ENCODE measurements at regions not wholly inside any gene's neighbourhood (a gene's known extent, or its start where the extent isn't known, plus 50 kb on each side); places are given as distances from the start of the nearest gene placed in this dataset.

DNA sequence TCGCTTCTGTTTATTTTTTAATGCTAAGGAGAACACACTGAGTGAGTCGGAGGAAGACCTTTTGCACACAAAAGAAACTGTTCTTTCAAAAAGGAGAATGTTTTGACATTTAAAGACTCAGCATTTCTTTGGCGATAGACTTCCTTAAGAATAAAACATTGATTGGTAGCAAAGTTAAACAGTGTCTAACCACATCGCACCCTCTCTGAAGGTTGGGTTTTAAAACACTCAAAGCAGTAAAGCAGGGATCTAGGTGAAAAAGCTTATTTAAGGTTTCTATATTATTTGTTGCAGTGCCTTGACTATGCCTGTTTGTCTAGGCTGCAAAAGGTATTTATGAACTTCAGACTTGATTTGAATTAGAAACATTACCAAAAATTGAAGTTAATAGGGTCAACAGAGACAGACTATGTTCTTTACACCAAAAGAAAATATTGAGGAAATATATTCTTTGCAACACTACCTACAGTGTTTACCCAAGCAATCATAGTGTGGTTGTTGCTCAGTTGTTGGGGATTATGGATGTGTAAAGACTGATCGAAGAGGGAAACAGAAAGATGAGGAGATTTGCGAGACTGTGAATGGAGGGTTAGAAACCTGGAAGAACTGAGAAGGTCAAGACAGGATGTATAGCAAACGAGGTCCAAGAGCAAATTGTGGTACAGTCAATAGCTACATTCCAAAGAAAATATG lies 297.8 kb upstream of the SLC39A10 start:
- Histone ChIP-seq H3K4me2 (ENCODE audit: low read length) (no peak overlapping the region), H3K36me3 (ENCODE audit: control insufficient read depth in 1 of 2, insufficient read depth in 2 of 2, low read length in 2 of 2) (no peaks in the 10 kb centered on the region), H4K20me1 (ENCODE audit: insufficient read depth) (no peaks in the 10 kb centered on the region), H3K79me2 (ENCODE audit: insufficient read depth, low read length) (no peaks in the 10 kb centered on the region), H3K9ac (ENCODE audit: low read length) (no peak overlapping the region), H3K27me3 (ENCODE audit: insufficient read depth, low read length) (no peaks in the 10 kb centered on the region), H3K4me3 (replicated peaks in 1 of 2; ENCODE audit: low read depth in 1 of 2, low read length in 2 of 2) (no peak overlapping the region), H3K27ac (ENCODE audit: low read depth, low read length) (no peak overlapping the region), H3K4me1 (ENCODE audit: control insufficient read depth in 1 of 2, insufficient read depth in 2 of 2, low read length in 2 of 2) (peaks cover 5 to 7% of the 10 kb centered on the region in 2 experiments), H3K9me2 (ENCODE audit: insufficient read depth) (0 out of 2 replicates have a peak, but pooled peaks cover 3% of the 10 kb centered on the region), H3K9me3 (ENCODE audit: control insufficient read depth in 1 of 2, insufficient read depth in 1 of 2, low read depth in 1 of 2, low read length in 2 of 2) (0 out of 4 replicates have a peak, but pooled peaks cover 0 to 2% of the 10 kb centered on the region in 2 experiments), H2AFZ (ENCODE audit: low read depth, low read length, poor library complexity, severe bottlenecking) (no peak overlapping the region)
- intact Hi-C loops (cut with micrococcal nuclease), result no loop called here
- RAD21 ChIA-PET (ENCODE audit: low non-redundant PET in 1 of 2, low total read pairs in 2 of 2, uncharacterized antibody in 2 of 2, unreplicated experiment in 2 of 2), result no interaction called here
- CTCF ChIA-PET, result no interaction called here
- POLR2A ChIA-PET, result no interaction called here
- no peak for ATAC-seq
- TF ChIP-seq, protein P1, sequence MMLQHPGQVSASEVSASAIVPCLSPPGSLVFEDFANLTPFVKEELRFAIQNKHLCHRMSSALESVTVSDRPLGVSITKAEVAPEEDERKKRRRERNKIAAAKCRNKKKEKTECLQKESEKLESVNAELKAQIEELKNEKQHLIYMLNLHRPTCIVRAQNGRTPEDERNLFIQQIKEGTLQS (IDR thresholded peaks at IDR 0.05), result no peak
- no peak for TF ChIP-seq ZFX (IDR thresholded peaks at IDR 0.05)
- BruUV-seq (replicated peaks), result no TSS peak
- no peak for DNase-seq (ENCODE audit: low read depth, low spot score)

GRCh38 chr2:195356920-195357440 lies 300.0 kb upstream of the SLC39A10 start:
- Histone ChIP-seq H3K27me3 (ENCODE audit: insufficient read depth, low read length) (no peaks in the 10 kb centered on the region), H4K20me1 (ENCODE audit: insufficient read depth) (no peaks in the 10 kb centered on the region), H3K4me1 (ENCODE audit: control insufficient read depth in 1 of 2, insufficient read depth in 2 of 2, low read length in 2 of 2) (no peaks in the 10 kb centered on the region), H2AFZ (ENCODE audit: low read depth, low read length, poor library complexity, severe bottlenecking) (no peak overlapping the region), H3K4me2 (ENCODE audit: low read length) (no peak overlapping the region), H3K9me3 (ENCODE audit: control insufficient read depth in 1 of 2, insufficient read depth in 1 of 2, low read depth in 1 of 2, low read length in 2 of 2) (0 out of 4 replicates have a peak, but pooled peaks cover 0 to 2% of the 10 kb centered on the region in 2 experiments), H3K27ac (ENCODE audit: low read depth, low read length) (no peak overlapping the region), H3K36me3 (ENCODE audit: control insufficient read depth in 1 of 2, insufficient read depth in 2 of 2, low read length in 2 of 2) (no peaks in the 10 kb centered on the region), H3K79me2 (ENCODE audit: insufficient read depth, low read length) (no peaks in the 10 kb centered on the region), H3K4me3 (replicated peaks in 1 of 2; ENCODE audit: low read depth in 1 of 2, low read length in 2 of 2) (no peak overlapping the region), H3K9ac (ENCODE audit: low read length) (no peak overlapping the region), H3K9me2 (ENCODE audit: insufficient read depth) (no peaks in the 10 kb centered on the region)
- intact Hi-C loops (cut with micrococcal nuclease), result no loop called here
- DNase-seq (ENCODE audit: low read depth, low spot score), result no peak
- ChIA-PET POLR2A (no interaction called here), RAD21 (ENCODE audit: low non-redundant PET in 1 of 2, low total read pairs in 2 of 2, uncharacterized antibody in 2 of 2, unreplicated experiment in 2 of 2) (no interaction called here), CTCF (no interaction called here)
- ATAC-seq, result no peak
- no TSS peak for BruUV-seq (replicated peaks)
- no peak for TF ChIP-seq POLR2AphosphoS5 (IDR thresholded peaks at IDR 0.05; ENCODE audit: low read depth, low read length)
- TF ChIP-seq, protein P1 (IDR thresholded peaks at IDR 0.05), result no peak
- TF ChIP-seq ZBTB33 (IDR thresholded peaks at IDR 0.05; ENCODE audit: extremely low read depth, insufficient replicate concordance, low read length), result no peak
- no peak for TF ChIP-seq SIN3A (IDR thresholded peaks at IDR 0.05; ENCODE audit: low read depth)
- TF ChIP-seq, protein P2, sequence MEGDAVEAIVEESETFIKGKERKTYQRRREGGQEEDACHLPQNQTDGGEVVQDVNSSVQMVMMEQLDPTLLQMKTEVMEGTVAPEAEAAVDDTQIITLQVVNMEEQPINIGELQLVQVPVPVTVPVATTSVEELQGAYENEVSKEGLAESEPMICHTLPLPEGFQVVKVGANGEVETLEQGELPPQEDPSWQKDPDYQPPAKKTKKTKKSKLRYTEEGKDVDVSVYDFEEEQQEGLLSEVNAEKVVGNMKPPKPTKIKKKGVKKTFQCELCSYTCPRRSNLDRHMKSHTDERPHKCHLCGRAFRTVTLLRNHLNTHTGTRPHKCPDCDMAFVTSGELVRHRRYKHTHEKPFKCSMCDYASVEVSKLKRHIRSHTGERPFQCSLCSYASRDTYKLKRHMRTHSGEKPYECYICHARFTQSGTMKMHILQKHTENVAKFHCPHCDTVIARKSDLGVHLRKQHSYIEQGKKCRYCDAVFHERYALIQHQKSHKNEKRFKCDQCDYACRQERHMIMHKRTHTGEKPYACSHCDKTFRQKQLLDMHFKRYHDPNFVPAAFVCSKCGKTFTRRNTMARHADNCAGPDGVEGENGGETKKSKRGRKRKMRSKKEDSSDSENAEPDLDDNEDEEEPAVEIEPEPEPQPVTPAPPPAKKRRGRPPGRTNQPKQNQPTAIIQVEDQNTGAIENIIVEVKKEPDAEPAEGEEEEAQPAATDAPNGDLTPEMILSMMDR (IDR thresholded peaks at IDR 0.05 in 2 of 3, conservative IDR thresholded peaks at IDR 0.05 in 1 of 3; ENCODE audit: borderline replicate concordance in 1 of 3, insufficient read depth in 1 of 3, low read depth in 2 of 3, low read length in 2 of 3), result no peak
- no peak for TF ChIP-seq EZH2phosphoT487 (IDR thresholded peaks at IDR 0.05; ENCODE audit: borderline replicate concordance)
- no peak for TF ChIP-seq ELF1 (IDR thresholded peaks at IDR 0.05; ENCODE audit: borderline replicate concordance, low read depth)
- TF ChIP-seq YY1 (IDR thresholded peaks at IDR 0.05; ENCODE audit: extremely low read depth, insufficient replicate concordance, low read depth, low read length), result no peak

Measured in HCT116 (cell line).